ENCODE measurements at regions not wholly inside any gene's neighbourhood (a gene's known extent, or its start where the extent isn't known, plus 50 kb on each side); places are given as distances from the start of the nearest gene placed in this dataset.

DNA sequence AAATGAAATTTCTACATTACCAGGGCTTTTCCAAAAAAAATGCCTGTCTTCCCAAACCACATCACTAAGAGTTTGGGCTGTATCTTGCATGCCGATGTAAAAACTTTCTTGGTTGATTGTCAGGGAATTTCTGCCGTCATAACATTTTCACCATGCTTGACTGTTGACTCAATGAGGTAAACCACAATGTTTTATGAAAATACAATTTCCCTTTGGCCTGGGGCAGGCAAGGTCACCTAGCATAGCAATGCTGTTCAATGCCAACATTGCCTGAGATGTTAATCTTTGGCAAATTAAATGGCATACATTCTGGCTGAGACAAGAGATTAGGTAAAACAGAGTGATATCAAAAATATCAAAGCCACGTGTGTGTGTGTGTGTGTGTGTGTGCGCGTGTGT is 137.1 kb upstream of the TBL1X start:
- intact Hi-C loops (cut with DNase I): no loop called here
- Histone ChIP-seq H3K36me3 (ENCODE audit: control insufficient read depth in 1 of 2, insufficient read depth in 2 of 2, low read length in 1 of 2) (no peaks in the 10 kb centered on the region), H3K4me1 (ENCODE audit: control insufficient read depth in 1 of 2, insufficient read depth in 2 of 2, low read length in 2 of 2) (peaks cover 0 to 2% of the 10 kb centered on the region in 2 donors), H3K9me3 (ENCODE audit: control insufficient read depth, low read length) (no peaks in the 10 kb centered on the region), H3K27ac (ENCODE audit: low read depth in 1 of 2, low read length in 2 of 2) (no peak overlapping the region), H3K4me3 (ENCODE audit: low read length in 2 of 2) (no peak overlapping the region), H3K27me3 (ENCODE audit: control insufficient read depth in 1 of 2, insufficient read depth in 2 of 2, low read length in 1 of 2) (no peaks in the 10 kb centered on the region)
- ATAC-seq (ENCODE audit: low FRiP score) (no peak), DNase-seq (no peak)
- 20 to 39% methylated on average over 5 of the region's 5 CpGs for WGBS, 2 donors

DNA sequence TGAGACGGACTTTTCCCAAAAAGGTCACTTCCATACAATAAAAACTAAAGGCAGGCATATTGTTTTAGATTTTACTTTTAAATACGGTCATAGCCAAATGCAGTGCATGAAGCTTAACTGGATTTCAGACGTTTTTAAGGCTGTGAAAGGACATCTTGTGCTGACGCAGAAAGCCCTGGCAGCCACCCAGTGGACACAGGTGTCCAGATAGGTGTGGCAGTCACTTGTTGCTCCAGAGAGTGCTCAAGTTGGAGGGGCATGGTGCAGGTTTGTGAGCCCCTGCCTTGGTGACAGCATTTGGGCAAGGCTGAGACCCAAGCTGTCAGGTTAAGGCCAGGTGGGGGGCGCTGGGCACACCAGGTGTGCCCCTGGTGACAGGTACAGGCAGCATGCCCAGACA is 135.8 kb upstream of the TBL1X start:
- no peaks in the 10 kb centered on the region for H3K36me3 ChIP-seq (ENCODE audit: control insufficient read depth in 1 of 2, insufficient read depth in 2 of 2, low read length in 1 of 2)
- no peak for ATAC-seq (ENCODE audit: low FRiP score)
- WGBS, 2 donors: 85 to 90% methylated on average over 5 of the region's 5 CpGs

DNA sequence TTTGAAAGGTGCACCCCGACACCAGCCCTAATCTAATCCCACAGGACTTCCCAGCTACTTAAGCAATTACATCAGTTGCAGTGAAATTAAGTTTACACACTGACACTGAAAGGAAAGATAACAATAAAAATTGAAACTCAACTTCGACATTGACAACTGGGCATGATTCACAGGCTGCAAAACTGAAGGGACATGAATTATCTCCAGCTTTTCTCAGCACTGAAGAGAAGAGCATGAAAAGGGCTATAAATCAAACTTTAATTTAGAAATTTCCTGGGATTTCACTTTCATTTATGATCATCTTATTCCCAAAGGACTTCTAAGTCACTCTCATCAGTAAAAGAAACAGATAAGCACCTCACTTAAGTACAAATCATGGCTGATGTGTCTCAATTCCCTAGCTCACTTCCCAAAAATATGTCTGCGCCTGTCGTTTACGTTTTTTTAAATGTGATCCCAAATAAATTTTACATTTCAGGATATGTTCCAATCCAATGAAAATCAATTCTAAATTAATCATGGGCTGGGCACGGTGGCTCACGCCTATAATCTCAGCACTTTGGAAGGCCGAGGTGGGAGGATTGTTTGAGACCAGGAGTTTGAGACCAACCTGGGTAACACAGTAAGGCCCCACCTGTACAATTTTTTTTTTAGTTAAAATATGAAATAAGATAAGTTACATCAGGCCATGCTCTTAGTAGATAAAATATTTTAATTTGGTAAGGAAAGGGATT is 134.4 kb upstream of the TBL1X start:
- Histone ChIP-seq H3K4me3 (ENCODE audit: low read length in 2 of 2) (no peak overlapping the region), H3K4me1 (ENCODE audit: control insufficient read depth in 1 of 2, insufficient read depth in 2 of 2, low read length in 2 of 2) (no peaks in the 10 kb centered on the region), H3K36me3 (ENCODE audit: control insufficient read depth in 1 of 2, insufficient read depth in 2 of 2, low read length in 1 of 2) (no peaks in the 10 kb centered on the region), H3K27ac (ENCODE audit: low read depth in 1 of 2, low read length in 2 of 2) (no peak overlapping the region), H3K27me3 (ENCODE audit: control insufficient read depth in 1 of 2, insufficient read depth in 2 of 2, low read length in 1 of 2) (no peaks in the 10 kb centered on the region), H3K9me3 (ENCODE audit: control insufficient read depth, low read length) (no peaks in the 10 kb centered on the region)
- WGBS, 2 donors: 80 to 89% methylated on average over 8 of the region's 8 CpGs
- ATAC-seq (ENCODE audit: low FRiP score): no peak
- DNase-seq: no peak
- intact Hi-C loops (cut with DNase I): no loop called here

More for the DNA sequence above, 135.8 kb upstream of the TBL1X start:
- Histone ChIP-seq H3K4me3 (ENCODE audit: low read length in 2 of 2) (no peak overlapping the region), H3K27me3 (ENCODE audit: control insufficient read depth in 1 of 2, insufficient read depth in 2 of 2, low read length in 1 of 2) (no peaks in the 10 kb centered on the region), H3K27ac (ENCODE audit: low read depth in 1 of 2, low read length in 2 of 2) (no peak overlapping the region), H3K9me3 (ENCODE audit: control insufficient read depth, low read length) (no peaks in the 10 kb centered on the region), H3K4me1 (ENCODE audit: control insufficient read depth in 1 of 2, insufficient read depth in 2 of 2, low read length in 2 of 2) (no peaks in the 10 kb centered on the region)
- intact Hi-C loops (cut with DNase I): no loop called here
- no peak for DNase-seq

DNA sequence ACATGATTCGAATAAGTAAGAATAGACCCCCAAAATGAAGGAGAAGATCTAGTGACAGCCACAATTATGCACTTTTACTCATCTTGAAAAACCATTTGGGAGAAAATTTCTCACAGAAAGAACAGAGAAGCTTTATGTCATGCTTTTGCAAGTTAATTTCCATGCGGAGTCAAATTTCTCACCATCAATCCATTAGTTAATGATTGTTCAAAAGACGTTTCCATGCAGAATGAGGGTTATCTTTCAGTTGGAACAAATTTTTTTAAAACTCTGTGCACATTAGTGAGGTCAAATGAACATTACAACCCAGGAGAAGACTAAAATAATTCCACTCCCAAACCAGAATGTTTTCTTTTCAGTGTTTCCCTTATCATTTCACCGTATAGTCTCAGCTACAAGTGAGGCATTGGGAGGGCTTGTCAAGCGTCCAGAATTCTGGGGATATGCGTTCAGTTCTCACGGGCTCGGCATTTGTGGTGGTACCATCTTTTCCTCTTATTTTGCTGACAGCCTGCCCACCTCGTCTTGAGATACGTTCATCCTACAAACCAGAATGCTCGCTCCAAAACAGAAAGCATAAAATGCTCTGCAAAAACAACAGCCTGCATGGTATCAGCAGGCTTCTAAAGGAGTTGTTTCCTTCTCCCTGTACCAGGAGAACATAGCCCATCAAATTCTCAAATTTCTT is 130.8 kb upstream of the TBL1X start:
- no peak overlapping the region for H3K4me3 ChIP-seq (ENCODE audit: low read length in 2 of 2)

DNA sequence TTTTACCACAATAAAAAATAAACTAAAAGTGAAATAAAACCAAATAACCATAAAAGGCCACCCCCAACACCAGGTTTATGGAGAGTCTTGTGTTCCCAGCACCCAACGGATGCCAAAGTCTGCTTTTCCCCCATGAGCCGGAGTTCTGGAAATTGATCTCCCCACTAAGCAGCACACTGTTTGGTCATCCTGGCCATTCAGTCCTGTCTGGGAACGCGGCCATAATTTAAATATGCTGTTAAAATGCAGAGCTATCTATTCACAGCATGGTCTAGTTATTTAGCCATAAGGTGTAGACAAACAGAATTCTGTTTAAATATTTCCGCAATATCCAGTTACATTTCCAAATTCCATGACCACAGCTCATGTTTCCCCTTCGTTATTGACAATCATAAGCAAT is 129.6 kb upstream of the TBL1X start:
- no peaks in the 10 kb centered on the region for H3K9me3 ChIP-seq (ENCODE audit: control insufficient read depth, low read length)
- no peaks in the 10 kb centered on the region for H3K27me3 ChIP-seq (ENCODE audit: control insufficient read depth in 1 of 2, insufficient read depth in 2 of 2, low read length in 1 of 2)
- H3K27ac ChIP-seq (ENCODE audit: low read depth in 1 of 2, low read length in 2 of 2): no peak overlapping the region
- H3K36me3 ChIP-seq (ENCODE audit: control insufficient read depth in 1 of 2, insufficient read depth in 2 of 2, low read length in 1 of 2): no peaks in the 10 kb centered on the region
- intact Hi-C loops (cut with DNase I): no loop called here
- no peak overlapping the region for H3K4me3 ChIP-seq (ENCODE audit: low read length in 2 of 2)
- 93 to 99% methylated on average over 6 of the region's 6 CpGs for WGBS, 2 donors
- no peak for ATAC-seq (ENCODE audit: low FRiP score)
- no peak for DNase-seq
- no peaks in the 10 kb centered on the region for H3K4me1 ChIP-seq (ENCODE audit: control insufficient read depth in 1 of 2, insufficient read depth in 2 of 2, low read length in 2 of 2)

More for the DNA sequence above, 130.8 kb upstream of the TBL1X start:
- Histone ChIP-seq H3K27ac (ENCODE audit: low read depth in 1 of 2, low read length in 2 of 2) (no peak overlapping the region), H3K9me3 (ENCODE audit: control insufficient read depth, low read length) (no peaks in the 10 kb centered on the region), H3K27me3 (ENCODE audit: control insufficient read depth in 1 of 2, insufficient read depth in 2 of 2, low read length in 1 of 2) (no peaks in the 10 kb centered on the region), H3K36me3 (ENCODE audit: control insufficient read depth in 1 of 2, insufficient read depth in 2 of 2, low read length in 1 of 2) (no peaks in the 10 kb centered on the region), H3K4me1 (ENCODE audit: control insufficient read depth in 1 of 2, insufficient read depth in 2 of 2, low read length in 2 of 2) (no peaks in the 10 kb centered on the region)
- DNase-seq (no peak), ATAC-seq (ENCODE audit: low FRiP score) (no peak)
- intact Hi-C loops (cut with DNase I): no loop called here
- WGBS, 2 donors: 18 to 31% methylated on average over 11 of the region's 11 CpGs

DNA sequence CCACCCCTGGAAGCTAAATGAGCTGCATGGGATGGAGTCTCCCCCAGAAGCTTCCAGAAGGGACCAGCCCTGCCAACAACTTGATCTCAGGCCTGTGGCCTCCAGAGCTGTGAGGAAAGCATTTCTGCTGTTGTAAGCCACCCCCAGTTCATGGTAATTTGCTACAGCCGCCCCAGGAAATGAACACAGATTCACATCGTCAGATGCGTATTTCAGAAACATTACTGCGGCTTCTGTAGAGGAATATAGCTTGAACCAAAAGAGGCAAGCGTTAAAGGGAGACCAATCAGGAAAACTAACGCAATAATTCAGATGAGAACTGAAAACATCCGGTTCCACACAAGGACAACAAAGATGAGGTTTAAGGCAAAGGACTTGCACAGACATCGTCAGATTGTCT is 128.4 kb upstream of the TBL1X start:
- Histone ChIP-seq H3K27me3 (ENCODE audit: control insufficient read depth in 1 of 2, insufficient read depth in 2 of 2, low read length in 1 of 2) (no peaks in the 10 kb centered on the region), H3K9me3 (ENCODE audit: control insufficient read depth, low read length) (no peaks in the 10 kb centered on the region), H3K36me3 (ENCODE audit: control insufficient read depth in 1 of 2, insufficient read depth in 2 of 2, low read length in 1 of 2) (no peaks in the 10 kb centered on the region), H3K4me1 (ENCODE audit: control insufficient read depth in 1 of 2, insufficient read depth in 2 of 2, low read length in 2 of 2) (no peaks in the 10 kb centered on the region), H3K4me3 (ENCODE audit: low read length in 2 of 2) (no peak overlapping the region), H3K27ac (ENCODE audit: low read depth in 1 of 2, low read length in 2 of 2) (no peak overlapping the region)
- no peak for DNase-seq
- intact Hi-C loops (cut with DNase I): no loop called here
- whole genome bisulfite sequencing, 2 donors: 67 to 74% methylated on average over 8 of the region's 8 CpGs
- no peak for ATAC-seq (ENCODE audit: low FRiP score)

DNA sequence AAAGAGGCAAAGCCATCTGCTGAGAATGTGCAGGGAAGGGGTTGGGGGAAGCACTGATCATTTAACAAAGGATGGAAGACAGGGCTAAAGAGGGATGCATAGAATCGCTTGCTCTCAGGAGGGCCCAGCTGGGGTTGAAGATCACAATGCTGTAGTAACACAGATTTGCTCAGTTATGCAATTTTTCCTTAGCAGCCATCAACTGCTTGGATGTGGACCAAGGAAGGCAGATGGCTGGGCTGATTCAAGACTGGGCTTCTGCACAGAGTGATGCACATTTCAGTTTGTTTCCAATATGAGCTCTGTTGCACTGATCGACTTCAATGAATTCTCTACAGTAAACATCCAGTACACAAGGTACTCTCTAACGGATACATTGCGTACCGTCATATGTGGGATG is 127.8 kb upstream of the TBL1X start:
- WGBS, 2 donors: 49 to 71% methylated on average over 5 of the region's 5 CpGs
- DNase-seq (no peak), ATAC-seq (ENCODE audit: low FRiP score) (no peak)
- Histone ChIP-seq H3K4me3 (ENCODE audit: low read length in 2 of 2) (no peak overlapping the region), H3K9me3 (ENCODE audit: control insufficient read depth, low read length) (no peaks in the 10 kb centered on the region), H3K27me3 (ENCODE audit: control insufficient read depth in 1 of 2, insufficient read depth in 2 of 2, low read length in 1 of 2) (no peaks in the 10 kb centered on the region), H3K27ac (ENCODE audit: low read depth in 1 of 2, low read length in 2 of 2) (no peak overlapping the region), H3K36me3 (ENCODE audit: control insufficient read depth in 1 of 2, insufficient read depth in 2 of 2, low read length in 1 of 2) (no peaks in the 10 kb centered on the region), H3K4me1 (ENCODE audit: control insufficient read depth in 1 of 2, insufficient read depth in 2 of 2, low read length in 2 of 2) (no peaks in the 10 kb centered on the region)
- intact Hi-C loops (cut with DNase I): no loop called here

DNA sequence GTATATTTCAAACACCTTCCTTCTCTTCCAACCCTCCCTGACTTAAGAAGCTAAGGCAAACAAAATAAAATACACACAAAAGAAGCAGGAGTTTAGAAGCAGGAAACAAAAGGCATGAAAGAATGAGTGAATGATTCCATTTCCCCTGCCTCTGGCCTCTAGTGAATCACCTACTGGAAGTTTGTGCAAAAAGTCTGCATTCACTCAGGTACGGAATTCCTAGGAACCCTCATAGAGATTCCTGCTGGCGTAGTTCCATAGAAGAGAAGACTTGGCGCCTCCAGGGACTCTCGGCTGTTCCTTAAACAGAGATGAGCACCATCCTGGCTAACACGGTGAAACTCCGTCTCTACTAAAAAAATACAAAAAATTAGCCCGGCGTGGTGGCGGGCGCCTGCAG is 125.9 kb upstream of the TBL1X start:
- DNase-seq: no peak
- H3K27me3 ChIP-seq (ENCODE audit: control insufficient read depth in 1 of 2, insufficient read depth in 2 of 2, low read length in 1 of 2): no peaks in the 10 kb centered on the region
- H3K27ac ChIP-seq (ENCODE audit: low read depth in 1 of 2, low read length in 2 of 2): no peak overlapping the region
- no peaks in the 10 kb centered on the region for H3K4me1 ChIP-seq (ENCODE audit: control insufficient read depth in 1 of 2, insufficient read depth in 2 of 2, low read length in 2 of 2)
- intact Hi-C loops (cut with DNase I): no loop called here
- H3K9me3 ChIP-seq (ENCODE audit: control insufficient read depth, low read length): no peaks in the 10 kb centered on the region
- H3K36me3 ChIP-seq (ENCODE audit: control insufficient read depth in 1 of 2, insufficient read depth in 2 of 2, low read length in 1 of 2): no peaks in the 10 kb centered on the region
- H3K4me3 ChIP-seq (ENCODE audit: low read length in 2 of 2): no peak overlapping the region
- no peak for ATAC-seq (ENCODE audit: low FRiP score)
- 93 to 99% methylated on average over 8 to 10 of the region's 10 CpGs for WGBS, 2 donors

All from aorta (tissue), 5 donors.